Endothelial cell of umbilical vein (primary cell): ENCODE measurements at regions not wholly inside any gene's neighbourhood (a gene's known extent, or its start where the extent isn't known, plus 50 kb on each side); places are given as distances from the start of the nearest gene placed in this dataset.

Experiments used
- CTCF ChIP-seq, 2 donors: IDR thresholded peaks; 1 replicate in 1 of 2; 2 replicates in 1 of 2; pipeline ENCODE4 v1.5.1; 2011; ENCODE audit warnings: low read length in 2 of 2, mild to moderate bottlenecking in 2 of 2, moderate library complexity in 2 of 2, control low read depth in 1 of 2, inconsistent platforms in 1 of 2, low read depth in 1 of 2; ENCODE audit not compliant: insufficient read depth in 1 of 2; ENCODE audit errors: extremely low read depth in 1 of 2
- EZH2 ChIP-seq: IDR thresholded peaks from 2 replicates; pipeline ENCODE4 v1.6.1; 2012; ENCODE audit warnings: borderline replicate concordance, low read depth, mild to moderate bottlenecking, moderate library complexity, low read length, inconsistent platforms; ENCODE audit not compliant: severe bottlenecking
- GATA2 ChIP-seq: IDR thresholded peaks from 2 replicates; pipeline ENCODE4 v1.7.0; 2011; ENCODE audit warnings: low read depth, mild to moderate bottlenecking, moderate library complexity, mixed read lengths, low read length; ENCODE audit not compliant: insufficient read length, insufficient read depth
- JUN ChIP-seq: IDR thresholded peaks from 2 replicates; pipeline ENCODE4 v1.6.1; 2011; ENCODE audit warnings: borderline replicate concordance, low read depth; ENCODE audit not compliant: insufficient read length, insufficient read depth
- MAX ChIP-seq: IDR thresholded peaks from 2 replicates; pipeline ENCODE4 v1.6.1; 2011; ENCODE audit not compliant: insufficient read depth, insufficient read length
- MYC ChIP-seq: IDR thresholded peaks from one replicate; pipeline ENCODE4 v1.6.1; 2011; ENCODE audit warnings: mild to moderate bottlenecking, low read depth, low read length
- POLR2A ChIP-seq: IDR thresholded peaks from 2 replicates; pipeline ENCODE4 v1.6.1; 2012; ENCODE audit warnings: low read depth, mild to moderate bottlenecking, control low read depth, low read length
- POLR2AphosphoS5 ChIP-seq: IDR thresholded peaks from 2 replicates; pipeline ENCODE4 v1.6.1; 2012; ENCODE audit warnings: low read depth, mild to moderate bottlenecking, control low read depth, low read length, moderate library complexity; ENCODE audit not compliant: insufficient read depth

- TF ChIP-seq CTCF (IDR thresholded peaks at IDR 0.05; ENCODE audit: extremely low read depth in 1 of 2, insufficient read depth in 1 of 2, low read depth in 1 of 2, low read length in 2 of 2) (no peak), EZH2 (no peak), POLR2AphosphoS5 (no peak), POLR2A (no peak), MAX (no peak), JUN (no peak), MYC (no peak), GATA2 (no peak)
These were observed 104.9 kb upstream of the IQSEC1 start for GRCh38 chr3:13178107-13178506.
